Upper lobe of left lung (tissue), 4 donors: ENCODE measurements at regions not wholly inside any gene's neighbourhood (a gene's known extent, or its start where the extent isn't known, plus 50 kb on each side); places are given as distances from the start of the nearest gene placed in this dataset.

ENCODE experiments used
- CTCF ChIP-seq, 6 experiments: fragments of 450-650 bp in 4 of 6; fragments of 200-600 bp in 2 of 6; sonication (generic) in 2 of 6; IDR thresholded peaks; one replicate each; pipeline ENCODE4 v1.5.1; 2016 to 2019; ENCODE audit warnings: antibody characterized with exemption in 6 of 6
- POLR2A ChIP-seq, 4 donors: fragments of 450-650 bp; IDR thresholded peaks; one replicate each; pipeline ENCODE4 v1.5.1; 2016 to 2017; ENCODE audit warnings: antibody characterized with exemption in 4 of 4, mild to moderate bottlenecking in 2 of 4
- POLR2AphosphoS5 ChIP-seq, 2 donors: sonication (generic); formaldehyde crosslinking; IDR thresholded peaks; one replicate each; pipeline ENCODE4 v1.5.1; 2017; ENCODE audit warnings: antibody characterized with exemption in 2 of 2

DNA sequence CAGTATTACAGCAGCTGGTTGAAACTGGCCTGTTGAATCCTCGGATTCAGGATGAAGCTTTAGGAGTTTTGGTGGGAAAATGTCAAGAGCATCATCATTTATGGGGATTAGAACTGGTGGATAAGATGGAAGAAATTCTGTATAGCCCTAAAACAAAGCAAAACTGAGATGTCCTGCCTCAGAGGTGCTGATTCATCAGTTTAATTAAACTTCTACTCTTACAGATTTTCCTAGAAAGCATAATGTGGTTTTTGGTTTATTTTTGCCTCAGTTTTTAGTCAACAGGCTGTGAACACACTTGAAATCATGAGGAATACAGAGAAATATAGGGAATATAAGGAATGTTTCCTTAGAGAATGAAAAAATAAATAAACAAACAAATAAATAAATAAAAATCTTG, 228.7 kb upstream of the POU3F2 start:
- TF ChIP-seq CTCF (IDR thresholded peaks at IDR 0.05) (no peak), POLR2A (IDR thresholded peaks at IDR 0.05) (no peak), POLR2AphosphoS5 (IDR thresholded peaks at IDR 0.05) (no peak)
